Activated CD4-positive, alpha-beta T cell treated with anti-CD3 and anti-CD28 coated beads, Interleukin-2, amount 10 ng/mL, durations not matched to agents 24 days and 14 days (primary cell): ENCODE measurements at regions not wholly inside any gene's neighbourhood (a gene's known extent, or its start where the extent isn't known, plus 50 kb on each side); places are given as distances from the start of the nearest gene placed in this dataset.

Experiments used
- DNase-seq: peaks from one replicate; pipeline ENCODE4 v3.0.0; 2022
- H3K27ac Mint-ChIP-seq: one replicate; pipeline ENCODE4 v1.8.0; 2022; ENCODE audit warnings: mild to moderate bottlenecking, mixed read lengths
- H3K27me3 Mint-ChIP-seq: one replicate; pipeline ENCODE4 v1.8.0; 2022; ENCODE audit warnings: mixed read lengths
- H3K36me3 Mint-ChIP-seq: one replicate; pipeline ENCODE4 v1.8.0; 2022; ENCODE audit warnings: low read depth, mild to moderate bottlenecking, mixed read lengths
- H3K4me1 Mint-ChIP-seq: one replicate; pipeline ENCODE4 v1.8.0; 2021; ENCODE audit warnings: mixed read lengths
- H3K4me3 Mint-ChIP-seq: one replicate; pipeline ENCODE4 v1.8.0; 2022; ENCODE audit warnings: mild to moderate bottlenecking, moderate library complexity, mixed read lengths
- H3K9me3 Mint-ChIP-seq: one replicate; pipeline ENCODE4 v1.8.0; 2021; ENCODE audit warnings: mixed read lengths
- intact Hi-C: fragments of 100-400 bp; cut with micrococcal nuclease; formaldehyde crosslinking; loops from one replicate; pipeline ENCODE4 v1.15.1; 2023

DNA sequence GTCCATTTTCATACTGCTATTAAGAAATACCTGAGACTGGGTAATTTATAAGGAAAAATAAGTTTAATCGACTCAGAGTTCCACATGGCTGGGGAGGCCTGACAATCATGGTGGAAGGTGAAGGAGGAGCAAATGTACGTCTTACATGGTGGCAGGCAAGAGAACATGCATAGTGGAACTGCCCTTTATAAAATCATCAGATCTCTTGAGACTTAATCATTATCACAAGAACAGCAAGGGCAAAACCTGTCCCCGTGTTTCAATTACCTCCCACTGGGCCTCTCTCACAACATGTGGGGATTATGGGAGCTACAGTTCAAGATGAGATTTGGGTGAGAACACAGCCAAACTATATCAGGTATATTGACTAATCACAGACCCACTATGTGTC, 370.2 kb upstream of the USP24 start:
- no peak overlapping the region for H3K4me3 Mint-ChIP-seq
- DNase-seq = no peak
- no peaks in the 10 kb centered on the region for H3K27me3 Mint-ChIP-seq
- H3K36me3 Mint-ChIP-seq = no peaks in the 10 kb centered on the region
- no peaks in the 10 kb centered on the region for H3K9me3 Mint-ChIP-seq
- intact Hi-C loops = no loop called here
- H3K27ac Mint-ChIP-seq = no peak overlapping the region
- no peaks in the 10 kb centered on the region for H3K4me1 Mint-ChIP-seq

DNA sequence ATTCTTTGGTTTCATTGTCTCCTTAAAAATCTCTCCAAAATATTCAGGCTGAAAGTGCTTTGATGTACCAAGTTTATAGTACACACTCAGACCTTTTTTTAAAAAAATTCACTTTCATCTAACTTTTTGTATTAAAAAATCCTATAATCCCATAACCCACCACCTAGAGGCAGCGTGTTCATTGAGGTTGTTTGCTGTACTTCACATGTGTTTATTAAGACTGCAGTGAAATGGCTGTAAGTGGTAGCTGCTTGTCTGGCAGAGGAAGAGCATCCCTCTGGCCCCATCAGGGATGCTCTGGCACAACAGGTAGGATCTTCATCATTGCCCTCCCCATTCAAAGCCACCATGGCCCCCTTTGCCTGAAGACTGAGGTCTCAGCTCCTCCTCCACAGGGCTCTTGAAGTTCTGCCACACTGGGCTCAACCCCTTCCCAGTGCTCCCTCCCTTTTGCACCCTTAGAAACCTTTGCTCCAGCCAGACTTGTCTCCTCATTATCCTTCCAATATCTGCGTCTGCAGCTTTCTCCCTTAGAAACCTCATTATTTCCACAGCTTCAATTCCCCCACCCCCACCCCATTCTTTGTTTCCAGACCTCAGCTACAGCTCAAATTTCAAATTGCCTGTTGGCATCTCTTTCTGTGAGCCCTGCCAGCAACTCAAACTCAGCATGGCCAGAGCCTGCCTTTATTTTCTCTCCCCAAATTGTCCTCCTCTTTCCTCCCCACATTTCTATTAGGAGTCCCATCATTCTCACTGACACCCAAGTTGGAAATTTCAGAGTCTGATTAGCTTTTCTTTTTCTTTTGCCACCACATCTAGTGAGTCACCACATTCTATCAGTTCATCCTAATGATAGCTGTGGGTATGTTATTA, 369.6 kb upstream of the USP24 start:
- H3K4me1 Mint-ChIP-seq = no peaks in the 10 kb centered on the region
- H3K27me3 Mint-ChIP-seq = no peaks in the 10 kb centered on the region
- no peak overlapping the region for H3K4me3 Mint-ChIP-seq
- intact Hi-C loops = no loop called here
- no peak for DNase-seq
- H3K36me3 Mint-ChIP-seq = no peaks in the 10 kb centered on the region
- no peaks in the 10 kb centered on the region for H3K9me3 Mint-ChIP-seq
- no peak overlapping the region for H3K27ac Mint-ChIP-seq

DNA sequence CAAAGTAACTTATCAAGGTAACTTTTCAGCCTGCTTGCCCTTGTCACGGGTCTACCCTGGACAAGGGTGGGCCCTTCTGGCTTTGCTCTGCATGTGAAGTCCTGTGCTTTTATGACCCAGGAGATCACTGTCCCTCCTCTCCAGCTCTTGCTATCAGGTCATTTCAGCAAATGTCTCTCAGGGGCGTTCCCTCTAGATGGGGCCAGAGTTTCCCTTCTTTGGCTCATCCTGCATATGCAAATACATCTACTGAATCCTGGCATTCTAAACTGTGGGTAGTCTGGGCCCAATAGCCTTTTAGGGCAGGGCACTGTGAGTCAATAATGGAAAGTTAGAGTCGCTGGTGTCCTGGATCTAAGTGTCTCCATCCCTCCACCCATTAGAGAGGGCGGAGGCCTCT, 366.9 kb upstream of the USP24 start:
- Mint-ChIP-seq H3K9me3 (no peaks in the 10 kb centered on the region), H3K4me1 (no peaks in the 10 kb centered on the region), H3K4me3 (no peak overlapping the region), H3K36me3 (no peaks in the 10 kb centered on the region), H3K27ac (no peak overlapping the region), H3K27me3 (no peaks in the 10 kb centered on the region)
- intact Hi-C loops = no loop called here
- DNase-seq = no peak

DNA sequence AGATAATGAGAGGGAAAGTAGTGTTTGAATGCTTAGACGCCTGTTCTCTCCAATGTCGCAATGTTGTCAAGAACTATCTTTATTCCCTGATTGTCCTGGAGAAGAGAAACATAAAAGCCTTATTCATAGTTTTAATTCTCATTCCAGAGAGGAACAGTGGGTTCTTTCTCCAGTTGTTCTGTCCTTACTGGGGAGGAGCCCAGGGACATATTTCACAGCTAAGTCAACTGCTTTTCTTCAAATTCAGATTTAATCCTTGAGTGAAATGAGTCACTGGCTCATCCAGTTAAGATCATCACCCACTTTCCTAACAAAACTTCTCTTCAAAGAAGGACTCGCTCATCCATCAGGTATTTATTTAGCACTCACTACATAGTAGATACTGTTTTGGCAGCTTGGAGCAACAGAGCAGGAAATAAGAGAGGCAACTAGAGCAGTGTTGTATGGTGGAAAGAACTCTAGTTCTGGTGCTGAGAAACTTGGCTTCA, 365.7 kb upstream of the USP24 start:
- Mint-ChIP-seq H3K27ac (no peak overlapping the region), H3K36me3 (no peaks in the 10 kb centered on the region), H3K4me1 (no peaks in the 10 kb centered on the region), H3K27me3 (no peaks in the 10 kb centered on the region), H3K9me3 (no peaks in the 10 kb centered on the region), H3K4me3 (no peak overlapping the region)
- intact Hi-C loops = no loop called here
- DNase-seq = no peak

DNA sequence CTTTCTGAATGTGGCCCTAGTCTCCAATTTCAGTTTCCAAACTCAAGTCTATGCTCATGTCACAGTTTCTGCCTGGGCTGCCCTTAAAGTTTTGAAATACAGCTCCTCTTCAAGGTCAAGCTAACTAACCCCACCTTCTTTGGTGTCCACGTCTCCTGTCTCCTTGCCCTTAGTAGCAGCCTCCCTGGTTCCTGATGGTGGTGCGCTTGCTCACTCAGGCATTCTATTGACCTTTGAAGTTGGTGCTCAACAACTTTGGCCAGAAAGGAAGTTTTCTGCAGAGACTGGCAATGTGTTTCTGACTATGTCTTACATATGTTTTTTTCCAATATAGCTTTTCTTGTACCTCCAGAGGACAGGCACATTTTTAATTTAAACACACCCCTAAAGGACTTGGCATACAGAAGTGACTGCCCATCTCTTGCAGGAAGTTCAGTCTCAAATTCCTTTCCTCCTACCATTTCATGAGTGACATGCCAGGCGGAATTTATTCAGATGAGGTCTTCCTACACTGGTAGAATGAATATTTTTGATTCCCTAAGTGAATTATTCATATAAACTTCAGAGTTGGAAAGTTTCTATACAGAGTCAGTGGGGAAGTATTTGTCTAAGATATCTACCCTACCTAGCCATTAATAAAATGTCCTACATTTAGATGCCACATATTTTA, 364.3 kb upstream of the USP24 start:
- Mint-ChIP-seq H3K27ac (no peak overlapping the region), H3K4me3 (no peak overlapping the region), H3K36me3 (no peaks in the 10 kb centered on the region), H3K4me1 (no peaks in the 10 kb centered on the region), H3K27me3 (no peaks in the 10 kb centered on the region), H3K9me3 (no peaks in the 10 kb centered on the region)
- no peak for DNase-seq
- intact Hi-C loops = no loop called here

GRCh38 chr1:55578646-55579045, 363.5 kb upstream of the USP24 start:
- intact Hi-C loops = no loop called here
- H3K27me3 Mint-ChIP-seq = no peaks in the 10 kb centered on the region
- no peaks in the 10 kb centered on the region for H3K9me3 Mint-ChIP-seq
- no peak overlapping the region for H3K4me3 Mint-ChIP-seq
- H3K27ac Mint-ChIP-seq = no peak overlapping the region
- DNase-seq = no peak
- H3K36me3 Mint-ChIP-seq = no peaks in the 10 kb centered on the region
- no peaks in the 10 kb centered on the region for H3K4me1 Mint-ChIP-seq

- intact Hi-C loops = no loop called here
- Mint-ChIP-seq H3K9me3 (no peaks in the 10 kb centered on the region), H3K27ac (no peak overlapping the region), H3K4me3 (no peak overlapping the region), H3K4me1 (no peaks in the 10 kb centered on the region), H3K36me3 (no peaks in the 10 kb centered on the region), H3K27me3 (no peaks in the 10 kb centered on the region)
- no peak for DNase-seq
Observed at GRCh38 chr1:55575571-55576279, 360.6 kb upstream of the USP24 start.

DNA sequence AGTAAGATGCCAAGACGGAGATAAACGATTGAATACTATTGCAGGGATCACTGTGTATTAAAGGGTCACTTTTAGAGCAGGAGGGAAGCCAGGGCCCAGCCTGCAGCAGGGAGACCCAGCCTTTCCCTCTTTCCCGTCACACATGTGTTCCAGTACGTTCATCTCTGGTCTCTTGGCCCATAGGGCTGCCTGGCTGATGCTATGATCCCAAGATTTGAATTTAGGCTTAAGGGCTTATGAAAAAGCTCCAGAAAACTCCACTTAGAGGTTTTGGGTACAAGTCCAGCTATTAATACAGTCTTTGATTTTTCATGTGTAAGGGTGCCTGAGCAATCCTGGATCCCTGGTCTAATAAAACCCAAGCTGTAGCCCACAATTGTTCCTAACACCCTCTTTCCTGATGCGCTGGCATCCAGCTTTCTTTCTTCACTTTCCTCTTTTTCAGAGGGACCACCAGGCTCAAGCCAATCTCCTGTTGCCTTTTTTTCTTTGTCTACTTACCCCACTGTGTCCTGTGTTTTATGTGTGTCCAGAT, 359.6 kb upstream of the USP24 start:
- Mint-ChIP-seq H3K27me3 (no peaks in the 10 kb centered on the region), H3K9me3 (no peaks in the 10 kb centered on the region), H3K4me3 (no peak overlapping the region), H3K4me1 (no peaks in the 10 kb centered on the region), H3K36me3 (no peaks in the 10 kb centered on the region), H3K27ac (no peak overlapping the region)
- no peak for DNase-seq
- intact Hi-C loops = no loop called here

GRCh38 chr1:55572878-55573734, 357.9 kb upstream of the USP24 start:
- Mint-ChIP-seq H3K27me3 (no peaks in the 10 kb centered on the region), H3K27ac (no peak overlapping the region), H3K36me3 (no peaks in the 10 kb centered on the region), H3K4me1 (no peaks in the 10 kb centered on the region), H3K9me3 (no peaks in the 10 kb centered on the region), H3K4me3 (no peak overlapping the region)
- intact Hi-C loops = no loop called here
- no peak for DNase-seq

DNA sequence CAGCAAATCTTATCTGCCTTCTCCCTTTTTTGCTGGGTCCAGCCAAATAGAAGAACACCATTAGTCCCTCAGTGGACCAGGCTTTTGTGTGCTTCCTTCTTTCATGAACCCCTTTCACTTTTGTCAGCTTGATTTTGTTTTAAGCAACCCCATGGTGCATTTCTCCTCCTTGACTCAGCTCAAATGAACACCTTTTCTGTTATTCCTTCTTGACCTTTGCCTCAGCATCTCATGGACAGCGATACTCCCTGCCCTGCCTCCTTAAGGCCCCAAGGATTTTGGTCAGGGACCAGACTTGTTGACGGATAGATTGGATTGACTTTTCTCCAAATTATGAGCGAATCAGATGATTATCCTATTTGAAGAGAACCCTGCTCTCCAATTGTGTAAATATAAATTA, 356.6 kb upstream of the USP24 start:
- intact Hi-C loops = no loop called here
- Mint-ChIP-seq H3K27ac (no peak overlapping the region), H3K4me3 (no peak overlapping the region), H3K27me3 (no peaks in the 10 kb centered on the region), H3K9me3 (no peaks in the 10 kb centered on the region), H3K36me3 (no peaks in the 10 kb centered on the region), H3K4me1 (no peaks in the 10 kb centered on the region)
- no peak for DNase-seq

- Mint-ChIP-seq H3K36me3 (no peaks in the 10 kb centered on the region), H3K4me3 (no peak overlapping the region), H3K27me3 (no peaks in the 10 kb centered on the region), H3K4me1 (no peaks in the 10 kb centered on the region), H3K27ac (no peak overlapping the region), H3K9me3 (no peaks in the 10 kb centered on the region)
- DNase-seq = no peak
- intact Hi-C loops = no loop called here
Observed at GRCh38 chr1:55569417-55569816, 354.3 kb upstream of the USP24 start.

- intact Hi-C loops = no loop called here
- Mint-ChIP-seq H3K4me3 (no peak overlapping the region), H3K4me1 (no peaks in the 10 kb centered on the region), H3K27ac (no peak overlapping the region), H3K36me3 (no peaks in the 10 kb centered on the region), H3K9me3 (no peaks in the 10 kb centered on the region), H3K27me3 (no peaks in the 10 kb centered on the region)
- no peak for DNase-seq
Observed at GRCh38 chr1:55568732-55569131, 353.6 kb upstream of the USP24 start.

DNA sequence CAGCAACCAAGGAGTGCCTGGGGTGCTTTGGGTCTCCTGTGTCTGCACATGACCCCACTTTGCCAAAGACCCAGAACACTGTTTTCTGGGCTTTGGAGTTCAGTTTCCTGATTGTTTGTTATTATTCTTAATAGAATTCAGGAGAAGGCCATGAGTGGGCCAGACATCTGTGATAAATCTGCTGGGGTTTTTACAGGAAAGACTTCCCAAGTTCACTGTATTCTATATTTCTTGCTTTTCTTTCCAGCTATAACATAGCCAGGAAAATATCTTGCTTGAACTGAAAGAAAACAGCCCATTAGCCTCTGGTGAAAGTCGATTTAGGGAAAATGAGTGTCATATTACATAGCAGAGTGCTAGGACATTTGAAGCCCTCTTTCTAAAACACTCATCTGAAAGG, 345.1 kb upstream of the USP24 start:
- Mint-ChIP-seq H3K9me3 (no peaks in the 10 kb centered on the region), H3K27me3 (no peaks in the 10 kb centered on the region), H3K4me3 (no peak overlapping the region), H3K4me1 (no peaks in the 10 kb centered on the region), H3K36me3 (no peaks in the 10 kb centered on the region), H3K27ac (no peak overlapping the region)
- DNase-seq = no peak
- intact Hi-C loops = no loop called here
